ENCODE measurements at regions not wholly inside any gene's neighbourhood (a gene's known extent, or its start where the extent isn't known, plus 50 kb on each side); places are given as distances from the start of the nearest gene placed in this dataset.

DNA sequence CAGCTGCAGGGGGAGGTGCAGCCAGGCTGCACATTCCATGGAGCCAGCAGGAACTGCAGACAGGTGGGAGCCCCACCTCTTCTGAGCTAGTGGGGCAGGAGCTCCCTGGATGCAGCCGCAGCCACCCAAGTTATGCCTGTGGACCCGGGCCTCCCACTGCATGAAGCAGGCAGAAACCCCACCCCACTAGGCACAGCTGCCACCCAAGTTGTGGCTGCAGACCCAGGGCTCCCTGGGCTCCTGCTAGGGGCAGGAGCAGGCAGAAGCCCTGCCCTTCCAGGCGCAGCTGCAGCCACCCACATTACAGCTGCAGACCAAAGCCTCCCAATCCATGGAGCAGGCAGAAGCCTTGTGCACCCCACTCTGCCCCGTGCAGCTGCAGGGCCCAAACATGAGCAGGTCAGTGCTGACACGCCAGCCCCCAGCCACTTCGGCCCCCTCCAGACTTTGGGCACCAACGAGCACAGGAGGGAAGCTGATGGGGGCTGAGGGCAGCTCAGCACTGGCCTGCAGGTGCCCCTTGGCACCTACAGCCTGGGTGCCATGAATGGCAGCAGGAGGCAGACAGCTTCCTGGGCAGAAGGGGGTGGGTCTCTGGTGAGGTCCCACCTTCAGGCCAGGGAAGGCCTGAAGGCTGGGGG lies 106.9 kb downstream of the C9orf50 start:
- H3K9me3 ChIP-seq, result peaks cover 0 to 15% (median 15%) of the 10 kb centered on the region in 4 donors
- H3K4me1 ChIP-seq, result peaks cover 0 to 3% (median 0%) of the 10 kb centered on the region in 4 donors
- no peaks in the 10 kb centered on the region for H3K27me3 ChIP-seq
- ATAC-seq (ENCODE audit: low FRiP score in 2 of 2) (peak in 1 of 2 donors; percentile 7), DNase-seq (no peak)
- 100% methylated on average over 2 to 5 of the region's 7 CpGs for whole genome bisulfite sequencing, 2 donors
- TF ChIP-seq, protein P1, sequence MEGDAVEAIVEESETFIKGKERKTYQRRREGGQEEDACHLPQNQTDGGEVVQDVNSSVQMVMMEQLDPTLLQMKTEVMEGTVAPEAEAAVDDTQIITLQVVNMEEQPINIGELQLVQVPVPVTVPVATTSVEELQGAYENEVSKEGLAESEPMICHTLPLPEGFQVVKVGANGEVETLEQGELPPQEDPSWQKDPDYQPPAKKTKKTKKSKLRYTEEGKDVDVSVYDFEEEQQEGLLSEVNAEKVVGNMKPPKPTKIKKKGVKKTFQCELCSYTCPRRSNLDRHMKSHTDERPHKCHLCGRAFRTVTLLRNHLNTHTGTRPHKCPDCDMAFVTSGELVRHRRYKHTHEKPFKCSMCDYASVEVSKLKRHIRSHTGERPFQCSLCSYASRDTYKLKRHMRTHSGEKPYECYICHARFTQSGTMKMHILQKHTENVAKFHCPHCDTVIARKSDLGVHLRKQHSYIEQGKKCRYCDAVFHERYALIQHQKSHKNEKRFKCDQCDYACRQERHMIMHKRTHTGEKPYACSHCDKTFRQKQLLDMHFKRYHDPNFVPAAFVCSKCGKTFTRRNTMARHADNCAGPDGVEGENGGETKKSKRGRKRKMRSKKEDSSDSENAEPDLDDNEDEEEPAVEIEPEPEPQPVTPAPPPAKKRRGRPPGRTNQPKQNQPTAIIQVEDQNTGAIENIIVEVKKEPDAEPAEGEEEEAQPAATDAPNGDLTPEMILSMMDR (IDR thresholded peaks at IDR 0.05), result no peak
- TF ChIP-seq POLR2AphosphoS5 (IDR thresholded peaks at IDR 0.05), result no peak
- no peak for TF ChIP-seq EP300 (IDR thresholded peaks at IDR 0.05)
- no peak for TF ChIP-seq POLR2A (IDR thresholded peaks at IDR 0.05)
- H3K27ac ChIP-seq, result no peak overlapping the region
- no peaks in the 10 kb centered on the region for H3K36me3 ChIP-seq
- H3K4me3 ChIP-seq, result no peak overlapping the region

DNA sequence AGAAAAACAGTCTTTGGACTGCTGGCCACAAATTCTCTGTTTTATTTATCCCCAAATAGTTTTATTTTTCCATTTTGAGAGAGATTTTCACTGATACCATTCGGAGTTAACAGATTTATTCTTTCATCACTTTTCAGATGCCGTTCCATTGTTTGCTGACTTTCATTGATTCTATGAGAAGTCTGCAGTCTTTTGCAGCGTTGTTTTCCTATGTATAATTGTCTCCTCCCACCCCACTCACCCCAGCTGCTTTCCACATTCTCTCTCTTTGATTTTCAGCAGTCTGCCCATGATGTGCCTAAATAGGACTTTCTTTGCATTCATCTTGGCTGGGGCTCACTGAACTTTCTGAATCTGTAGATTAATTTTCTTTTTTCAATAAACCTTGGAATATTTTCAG lies 107.6 kb downstream of the C9orf50 start:
- Histone ChIP-seq H3K4me1 (peaks cover 0 to 3% (median 0%) of the 10 kb centered on the region in 4 donors), H3K27me3 (no peaks in the 10 kb centered on the region), H3K36me3 (no peaks in the 10 kb centered on the region), H3K4me3 (no peak overlapping the region), H3K9me3 (peaks cover 0 to 15% (median 15%) of the 10 kb centered on the region in 4 donors), H3K27ac (no peak overlapping the region)
- WGBS, 2 donors, result 82 to 87% methylated on average over 3 of the region's 3 CpGs
- TF ChIP-seq, protein P1 (IDR thresholded peaks at IDR 0.05), result no peak
- no peak for TF ChIP-seq POLR2A (IDR thresholded peaks at IDR 0.05)
- no peak for TF ChIP-seq POLR2AphosphoS5 (IDR thresholded peaks at IDR 0.05)
- no peak for TF ChIP-seq EP300 (IDR thresholded peaks at IDR 0.05)
- no peak for ATAC-seq (ENCODE audit: low FRiP score in 2 of 2)
- no peak for DNase-seq

DNA sequence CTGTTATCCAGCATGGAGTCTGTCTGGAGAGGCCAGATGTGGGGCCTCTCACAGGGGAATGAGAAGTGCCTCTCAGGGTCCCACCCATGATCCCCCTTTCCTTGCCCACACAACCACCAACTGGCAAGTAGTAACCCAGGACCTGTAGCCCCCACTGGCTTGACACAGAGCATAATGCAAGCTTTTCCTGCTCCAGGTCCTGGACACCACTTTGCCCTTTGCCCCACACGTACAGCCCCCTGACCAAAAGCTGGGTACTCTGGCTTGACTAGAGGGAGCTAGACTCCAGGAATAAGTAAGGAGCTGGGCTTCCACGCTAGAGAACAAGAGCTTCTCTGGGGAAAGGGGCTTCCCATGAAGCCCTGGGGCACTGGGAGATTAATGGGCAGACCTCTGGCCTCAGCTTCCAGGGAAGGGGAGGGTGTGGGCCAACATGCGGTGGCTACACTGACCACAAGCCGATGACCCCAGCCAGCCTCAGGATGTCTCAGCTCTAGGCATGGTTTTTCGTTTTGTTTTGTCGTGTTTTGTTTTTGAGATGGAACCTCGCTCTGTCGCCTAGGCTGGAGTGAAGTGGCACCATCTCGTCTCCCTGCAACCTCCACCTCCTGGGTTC lies 109.5 kb downstream of the C9orf50 start:
- no peak for TF ChIP-seq EP300 (IDR thresholded peaks at IDR 0.05)
- TF ChIP-seq POLR2A (IDR thresholded peaks at IDR 0.05), result no peak
- TF ChIP-seq, protein P1 (IDR thresholded peaks at IDR 0.05), result no peak
- no peak for TF ChIP-seq POLR2AphosphoS5 (IDR thresholded peaks at IDR 0.05)
- no peaks in the 10 kb centered on the region for H3K36me3 ChIP-seq
- 61 to 77% methylated on average over 9 of the region's 9 CpGs for WGBS, 2 donors
- peaks cover 0 to 15% (median 15%) of the 10 kb centered on the region in 4 donors for H3K9me3 ChIP-seq
- no peaks in the 10 kb centered on the region for H3K27me3 ChIP-seq
- no peak overlapping the region for H3K4me3 ChIP-seq
- H3K4me1 ChIP-seq, result peaks cover 0 to 3% (median 0%) of the 10 kb centered on the region in 4 donors
- peak in 1 of 2 donors; percentile 5 for ATAC-seq (ENCODE audit: low FRiP score in 2 of 2)
- DNase-seq, result no peak
- no peak overlapping the region for H3K27ac ChIP-seq

DNA sequence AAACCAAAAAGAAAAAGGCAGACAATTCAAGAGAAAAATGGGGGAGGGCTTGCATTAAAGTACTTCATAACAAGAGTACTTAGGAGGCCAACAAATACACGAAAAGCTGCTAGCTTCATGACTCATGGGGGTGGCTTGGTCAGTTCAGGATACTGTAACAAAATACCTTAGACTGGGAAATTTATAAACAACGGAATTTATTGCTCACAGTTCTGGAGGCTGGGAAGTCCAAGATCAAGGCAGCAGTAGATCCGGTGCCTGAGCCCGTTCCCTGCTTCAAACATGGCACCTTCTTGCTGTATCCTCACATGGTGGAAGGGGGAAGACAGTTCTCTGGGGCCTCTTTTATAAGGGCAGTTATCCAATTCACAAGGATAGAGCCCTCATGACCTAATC lies 111.4 kb downstream of the C9orf50 start:
- Histone ChIP-seq H3K4me1 (peaks cover 0 to 4% (median 2%) of the 10 kb centered on the region in 4 donors), H3K9me3 (peaks cover 0 to 14% (median 14%) of the 10 kb centered on the region in 4 donors), H3K4me3 (no peak overlapping the region), H3K27me3 (no peaks in the 10 kb centered on the region), H3K36me3 (peaks cover 0 to 10% (median 3%) of the 10 kb centered on the region in 4 donors), H3K27ac (no peak overlapping the region)
- DNase-seq, result no peak
- ATAC-seq (ENCODE audit: low FRiP score in 2 of 2), result no peak
- WGBS, 2 donors, result 65 to 75% methylated on average over 4 of the region's 4 CpGs
- TF ChIP-seq POLR2A (IDR thresholded peaks at IDR 0.05) (no peak), POLR2AphosphoS5 (IDR thresholded peaks at IDR 0.05) (no peak), EP300 (IDR thresholded peaks at IDR 0.05) (no peak)
- TF ChIP-seq, protein P1 (IDR thresholded peaks at IDR 0.05), result no peak
